Liver (tissue), 8 donors: ENCODE measurements at regions not wholly inside any gene's neighbourhood (a gene's known extent, or its start where the extent isn't known, plus 50 kb on each side); places are given as distances from the start of the nearest gene placed in this dataset.

ENCODE experiments used
- DNase-seq: peaks from one replicate; pipeline ENCODE4 v3.0.0-alpha.2; 2017; ENCODE audit warnings: low spot score
- H3K27ac ChIP-seq, 2 donors: one replicate each; pipeline ENCODE4 v1.7.0; 2013; ENCODE audit warnings: inconsistent platforms in 2 of 2, low read length in 2 of 2, control low read depth in 1 of 2, low read depth in 1 of 2, mild to moderate bottlenecking in 1 of 2
- H3K27me3 ChIP-seq, 4 donors: one replicate each; pipeline versions ENCODE4 v1.6.1 to v1.7.0; 2013; ENCODE audit warnings: low read length in 3 of 4, inconsistent platforms in 1 of 4, mild to moderate bottlenecking in 1 of 4, moderate library complexity in 1 of 4; ENCODE audit not compliant: control insufficient read depth in 4 of 4, insufficient read depth in 4 of 4
- H3K36me3 ChIP-seq, 4 donors: one replicate each; pipeline versions ENCODE4 v1.6.1 to v1.7.0; 2013; ENCODE audit warnings: low read length in 3 of 4, mild to moderate bottlenecking in 3 of 4, low read depth in 1 of 4, moderate library complexity in 1 of 4; ENCODE audit not compliant: control insufficient read depth in 4 of 4, insufficient read depth in 3 of 4
- H3K4me1 ChIP-seq, 4 donors: one replicate each; pipeline versions ENCODE4 v1.6.1 to v1.7.0; 2013; ENCODE audit warnings: low read length in 3 of 4, mild to moderate bottlenecking in 3 of 4, moderate library complexity in 1 of 4; ENCODE audit not compliant: control insufficient read depth in 4 of 4, insufficient read depth in 4 of 4
- H3K4me3 ChIP-seq, 3 donors: one replicate each; pipeline versions ENCODE4 v1.6.1 to v1.7.0; 2013; ENCODE audit warnings: low read length in 3 of 3, control low read depth in 1 of 3, low read depth in 1 of 3, mild to moderate bottlenecking in 1 of 3
- H3K9ac ChIP-seq, 2 donors: one replicate each; pipeline ENCODE4 v1.7.0; 2013; ENCODE audit warnings: low read length in 2 of 2, mild to moderate bottlenecking in 2 of 2, moderate library complexity in 2 of 2, control low read depth in 1 of 2, low read depth in 1 of 2
- H3K9me3 ChIP-seq, 4 donors: one replicate each; pipeline versions ENCODE4 v1.6.1 to v1.7.0; 2013; ENCODE audit warnings: low read length in 3 of 4; ENCODE audit not compliant: control insufficient read depth in 4 of 4
- CTCF ChIP-seq: fragments of 150-350 bp; IDR thresholded peaks from 2 replicates; pipeline ENCODE4 v1.5.1; 2017; ENCODE audit warnings: improper control_type of control experiment, low read depth, low read length; ENCODE audit not compliant: missing input control
- EGR1 ChIP-seq, 2 donors: IDR thresholded peaks; 2 replicates each; pipeline ENCODE4 v1.6.1; 2016 to 2018; ENCODE audit warnings: antibody characterized with exemption in 2 of 2, low read depth in 2 of 2
- FOXA1 ChIP-seq: IDR thresholded peaks from 2 replicates; pipeline ENCODE4 v1.6.1; 2016; ENCODE audit warnings: antibody characterized with exemption
- FOXA2 ChIP-seq: IDR thresholded peaks from 2 replicates; pipeline ENCODE4 v1.6.1; 2016; ENCODE audit warnings: antibody characterized with exemption
- GABPA ChIP-seq, 2 donors: IDR thresholded peaks in 1 of 2; conservative IDR thresholded peaks in 1 of 2; 2 replicates each; pipeline ENCODE4 v1.6.1; 2016; ENCODE audit warnings: antibody characterized with exemption in 2 of 2, mild to moderate bottlenecking in 1 of 2, moderate library complexity in 1 of 2
- HNF4A ChIP-seq, 2 donors: conservative IDR thresholded peaks; 2 replicates each; pipeline ENCODE4 v1.6.1; 2016; ENCODE audit warnings: antibody characterized with exemption in 2 of 2, mild to moderate bottlenecking in 2 of 2
- HNF4G ChIP-seq: IDR thresholded peaks from 2 replicates; pipeline ENCODE4 v1.6.1; 2016; ENCODE audit warnings: antibody characterized with exemption
- JUND ChIP-seq, 2 donors: IDR thresholded peaks; 2 replicates each; pipeline ENCODE4 v1.6.1; 2016; ENCODE audit warnings: antibody characterized with exemption in 2 of 2
- NR2F2 ChIP-seq: IDR thresholded peaks from 2 replicates; pipeline ENCODE4 v1.6.1; 2016; ENCODE audit warnings: antibody characterized with exemption
- RAD21 ChIP-seq, 2 donors: IDR thresholded peaks; 2 replicates each; pipeline ENCODE4 v1.6.1; 2016; ENCODE audit warnings: antibody characterized with exemption in 2 of 2, mild to moderate bottlenecking in 2 of 2
- REST ChIP-seq: IDR thresholded peaks from 2 replicates; pipeline ENCODE4 v1.6.1; 2016; ENCODE audit warnings: antibody characterized with exemption, mild to moderate bottlenecking
- RXRA ChIP-seq, 2 donors: IDR thresholded peaks; 2 replicates each; pipeline ENCODE4 v1.6.1; 2017 to 2018; ENCODE audit warnings: antibody characterized with exemption in 2 of 2, mild to moderate bottlenecking in 1 of 2
- SP1 ChIP-seq: IDR thresholded peaks from 2 replicates; pipeline ENCODE4 v1.6.1; 2018; ENCODE audit warnings: antibody characterized with exemption, mild to moderate bottlenecking
- TAF1 ChIP-seq: conservative IDR thresholded peaks from 2 replicates; pipeline ENCODE4 v1.6.1; 2016; ENCODE audit warnings: antibody characterized with exemption, mild to moderate bottlenecking
- YY1 ChIP-seq: IDR thresholded peaks from 2 replicates; pipeline ENCODE4 v1.6.1; 2016; ENCODE audit warnings: antibody characterized with exemption, mild to moderate bottlenecking
- WGBS: extraction: QIAGEN DNeasy Blood & Tissue Kit; methylation state at CpG from one replicate; pipeline ENCODE4 v1.1.7; 2013; 5-methylcytosine and 5-hydroxymethylcytosine counted together
- TF ChIP-seq, protein P1 (sequence below): IDR thresholded peaks from 2 replicates; pipeline ENCODE4 v1.6.1; 2016; ENCODE audit warnings: antibody characterized with exemption
- TF ChIP-seq, protein P2 (sequence below): IDR thresholded peaks from 2 replicates; pipeline ENCODE4 v1.6.1; 2016; ENCODE audit warnings: antibody characterized with exemption
- TF ChIP-seq, protein P3 (sequence below): IDR thresholded peaks from 2 replicates; pipeline ENCODE4 v1.6.1; 2016; ENCODE audit warnings: antibody characterized with exemption
- donor health status: healthy.
- donor health status: healthy.
- donor health status: healthy.
- donor health status: healthy.
- donor health status: healthy.

DNA sequence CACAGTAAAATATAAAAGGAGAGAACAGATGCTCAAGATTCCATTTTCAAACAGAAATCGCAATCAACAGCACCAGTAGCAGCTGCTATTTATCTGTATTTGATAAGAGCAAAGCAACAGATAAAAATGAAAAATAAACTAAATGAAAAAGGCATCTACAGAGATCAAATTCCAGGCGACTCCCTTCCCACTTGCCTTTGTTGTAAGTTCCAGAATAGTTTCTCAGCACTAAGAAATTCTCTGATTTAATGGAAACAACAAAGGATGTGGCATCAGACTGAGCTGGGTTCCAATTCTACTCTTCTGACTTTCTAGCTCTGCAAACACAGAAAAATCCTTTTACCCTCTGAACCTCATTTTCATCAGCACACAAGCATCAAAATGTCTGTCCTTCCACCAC is 110.8 kb upstream of the MME start:
- Histone ChIP-seq H3K9ac (no peak overlapping the region), H3K9me3 (no peaks in the 10 kb centered on the region), H3K27ac (no peak overlapping the region), H3K4me3 (no peak overlapping the region), H3K27me3 (no peaks in the 10 kb centered on the region), H3K36me3 (no peaks in the 10 kb centered on the region), H3K4me1 (no peaks in the 10 kb centered on the region)
- no peak for DNase-seq
- TF ChIP-seq FOXA1 = no peak
- no peak for TF ChIP-seq NR2F2
- TF ChIP-seq YY1 = no peak
- TF ChIP-seq RAD21 (IDR thresholded peaks at IDR 0.05) = no peak
- TF ChIP-seq, protein P1, sequence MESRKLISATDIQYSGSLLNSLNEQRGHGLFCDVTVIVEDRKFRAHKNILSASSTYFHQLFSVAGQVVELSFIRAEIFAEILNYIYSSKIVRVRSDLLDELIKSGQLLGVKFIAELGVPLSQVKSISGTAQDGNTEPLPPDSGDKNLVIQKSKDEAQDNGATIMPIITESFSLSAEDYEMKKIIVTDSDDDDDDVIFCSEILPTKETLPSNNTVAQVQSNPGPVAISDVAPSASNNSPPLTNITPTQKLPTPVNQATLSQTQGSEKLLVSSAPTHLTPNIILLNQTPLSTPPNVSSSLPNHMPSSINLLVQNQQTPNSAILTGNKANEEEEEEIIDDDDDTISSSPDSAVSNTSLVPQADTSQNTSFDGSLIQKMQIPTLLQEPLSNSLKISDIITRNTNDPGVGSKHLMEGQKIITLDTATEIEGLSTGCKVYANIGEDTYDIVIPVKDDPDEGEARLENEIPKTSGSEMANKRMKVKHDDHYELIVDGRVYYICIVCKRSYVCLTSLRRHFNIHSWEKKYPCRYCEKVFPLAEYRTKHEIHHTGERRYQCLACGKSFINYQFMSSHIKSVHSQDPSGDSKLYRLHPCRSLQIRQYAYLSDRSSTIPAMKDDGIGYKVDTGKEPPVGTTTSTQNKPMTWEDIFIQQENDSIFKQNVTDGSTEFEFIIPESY = no peak
- no peak for TF ChIP-seq TAF1
- no peak for TF ChIP-seq FOXA2
- no peak for TF ChIP-seq SP1
- TF ChIP-seq, protein P2, sequence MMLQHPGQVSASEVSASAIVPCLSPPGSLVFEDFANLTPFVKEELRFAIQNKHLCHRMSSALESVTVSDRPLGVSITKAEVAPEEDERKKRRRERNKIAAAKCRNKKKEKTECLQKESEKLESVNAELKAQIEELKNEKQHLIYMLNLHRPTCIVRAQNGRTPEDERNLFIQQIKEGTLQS = no peak
- TF ChIP-seq CTCF = no peak
- no peak for TF ChIP-seq REST
- no peak for TF ChIP-seq GABPA (IDR thresholded peaks at IDR 0.05 in 1 of 2, conservative IDR thresholded peaks at IDR 0.05 in 1 of 2)
- TF ChIP-seq JUND (IDR thresholded peaks at IDR 0.05) = no peak
- no peak for TF ChIP-seq HNF4A (conservative IDR thresholded peaks at IDR 0.05)
- no peak for TF ChIP-seq HNF4G
- no peak for TF ChIP-seq RXRA (IDR thresholded peaks at IDR 0.05)
- TF ChIP-seq EGR1 (IDR thresholded peaks at IDR 0.05; ENCODE audit: low read depth in 2 of 2) = no peak
- WGBS = 65% methylated on average over 2 of the region's 2 CpGs

- TF ChIP-seq, protein P3, sequence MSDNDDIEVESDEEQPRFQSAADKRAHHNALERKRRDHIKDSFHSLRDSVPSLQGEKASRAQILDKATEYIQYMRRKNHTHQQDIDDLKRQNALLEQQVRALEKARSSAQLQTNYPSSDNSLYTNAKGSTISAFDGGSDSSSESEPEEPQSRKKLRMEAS = no peak
- H3K9me3 ChIP-seq = no peaks in the 10 kb centered on the region
- no peaks in the 10 kb centered on the region for H3K4me1 ChIP-seq
- H3K36me3 ChIP-seq = no peaks in the 10 kb centered on the region
- no peak overlapping the region for H3K4me3 ChIP-seq
- no peak overlapping the region for H3K27ac ChIP-seq
- no peak overlapping the region for H3K9ac ChIP-seq
- no peak for DNase-seq
- H3K27me3 ChIP-seq = no peaks in the 10 kb centered on the region
Measured at GRCh38 chr3:154967090-154967489, 113.0 kb upstream of the MME start.
